Stomach (tissue), 8 donors: ENCODE measurements at regions not wholly inside any gene's neighbourhood (a gene's known extent, or its start where the extent isn't known, plus 50 kb on each side); places are given as distances from the start of the nearest gene placed in this dataset.
"Not testable (repeated sequence)": the region's sequence is repeated elsewhere in the genome, so short reads cannot be mapped to it uniquely, and the experiment has no call there.

Experiments used
- DNase-seq, 2 donors: peaks; one replicate each; pipeline versions ENCODE4 v3.0.0 to v3.0.0-alpha.2; 2013 to 2019
- H3K27ac ChIP-seq, 5 donors: fragments of 200-600 bp in 4 of 5; sonication (generic) in 4 of 5; one replicate each; pipeline ENCODE4 v1.5.1; 2013 to 2019; ENCODE audit warnings: mild to moderate bottlenecking in 1 of 5, moderate library complexity in 1 of 5
- H3K27me3 ChIP-seq, 3 donors: fragments of 200-600 bp; sonication (generic); one replicate each; pipeline ENCODE4 v1.5.1; 2017 to 2019; ENCODE audit warnings: mixed run types in 1 of 3
- H3K36me3 ChIP-seq, 4 donors: fragments of 200-600 bp; sonication (generic); 1 replicate in 3 of 4; 2 replicates in 1 of 4; pipeline ENCODE4 v1.5.1; 2016 to 2019
- H3K4me1 ChIP-seq, 4 donors: fragments of 200-600 bp; sonication (generic); one replicate each; pipeline ENCODE4 v1.5.1; 2016 to 2019
- H3K4me3 ChIP-seq, 4 donors: fragments of 200-600 bp; sonication (generic) in 3 of 4; one replicate each; pipeline ENCODE4 v1.5.1; 2016 to 2019; ENCODE audit warnings: mild to moderate bottlenecking in 1 of 4
- H3K9me3 ChIP-seq, 4 donors: fragments of 200-600 bp; sonication (generic); one replicate each; pipeline ENCODE4 v1.5.1; 2016 to 2019
- EP300 ChIP-seq: sonication (generic); formaldehyde crosslinking; IDR thresholded peaks from one replicate; pipeline ENCODE4 v1.6.1; 2017; ENCODE audit warnings: antibody characterized with exemption
- POLR2A ChIP-seq, 4 donors: fragments of 450-650 bp; IDR thresholded peaks; one replicate each; pipeline ENCODE4 v1.6.1; 2016; ENCODE audit warnings: antibody characterized with exemption in 4 of 4, control low read depth in 2 of 4, mild to moderate bottlenecking in 1 of 4, moderate library complexity in 1 of 4
- POLR2AphosphoS5 ChIP-seq, 3 donors: sonication (generic); formaldehyde crosslinking; IDR thresholded peaks; one replicate each; pipeline ENCODE4 v1.6.1; 2016; ENCODE audit warnings: antibody characterized with exemption in 3 of 3
- WGBS, 5 donors: extraction: QIAGEN DNeasy Blood & Tissue Kit in 3 of 5; methylation state at CpG; one replicate each; pipeline versions ENCODE4 v1.1.5 to v1.1.7; 2013 to 2018; 5-methylcytosine and 5-hydroxymethylcytosine counted together
- intact Hi-C: fragments of 100-400 bp; cut with DNase I; formaldehyde crosslinking; loops from one replicate; pipeline ENCODE4 v1.15.1; 2023; ENCODE audit warnings: low total_unique reads
- TF ChIP-seq, protein P1 (sequence below), 7 experiments: fragments of 450-650 bp in 4 of 7; fragments of 200-600 bp in 3 of 7; sonication (generic) in 3 of 7; IDR thresholded peaks; one replicate each; pipeline ENCODE4 v1.5.1; 2016 to 2019; ENCODE audit warnings: antibody characterized with exemption in 7 of 7, control low read depth in 2 of 7, mild to moderate bottlenecking in 1 of 7
- donor health status: healthy with polysubstance abuse.
- donor health status: Bipolar disorder and iron deficiency.
- donor health status: healthy.

DNA sequence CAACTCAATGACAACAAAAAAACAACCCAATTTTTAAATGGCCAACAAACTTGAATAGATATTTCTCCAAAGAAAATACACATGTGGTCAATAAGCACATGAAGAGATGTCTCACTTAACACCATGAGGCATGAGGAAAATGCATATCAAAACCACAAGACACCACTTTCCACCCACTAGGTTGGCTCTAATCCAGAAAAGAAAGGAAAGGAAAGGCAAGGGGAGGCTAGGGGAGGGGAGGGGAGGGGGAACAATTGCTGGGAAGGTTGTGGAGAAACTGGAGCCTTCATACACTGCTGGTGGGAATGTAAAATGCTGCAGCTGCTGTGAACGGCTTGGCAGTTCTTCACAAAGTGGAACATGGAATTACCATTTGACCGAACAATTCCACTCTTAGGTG, 854.3 kb downstream of the UQCRFS1 start:
- DNase-seq, result no peak
- WGBS, 5 donors, result 48 to 59% (median 50%) methylated on average over 2 of the region's 2 CpGs
- no peaks in the 10 kb centered on the region for H3K4me1 ChIP-seq
- H3K4me3 ChIP-seq, result no peak overlapping the region
- H3K9me3 ChIP-seq, result peaks cover 0 to 10% (median 2%) of the 10 kb centered on the region in 4 donors
- no peak overlapping the region for H3K27ac ChIP-seq
- no peaks in the 10 kb centered on the region for H3K27me3 ChIP-seq
- intact Hi-C loops, result no loop called here
- no peaks in the 10 kb centered on the region for H3K36me3 ChIP-seq
- TF ChIP-seq EP300 (no peak), POLR2AphosphoS5 (IDR thresholded peaks at IDR 0.05) (no peak), POLR2A (IDR thresholded peaks at IDR 0.05) (no peak)
- TF ChIP-seq, protein P1, sequence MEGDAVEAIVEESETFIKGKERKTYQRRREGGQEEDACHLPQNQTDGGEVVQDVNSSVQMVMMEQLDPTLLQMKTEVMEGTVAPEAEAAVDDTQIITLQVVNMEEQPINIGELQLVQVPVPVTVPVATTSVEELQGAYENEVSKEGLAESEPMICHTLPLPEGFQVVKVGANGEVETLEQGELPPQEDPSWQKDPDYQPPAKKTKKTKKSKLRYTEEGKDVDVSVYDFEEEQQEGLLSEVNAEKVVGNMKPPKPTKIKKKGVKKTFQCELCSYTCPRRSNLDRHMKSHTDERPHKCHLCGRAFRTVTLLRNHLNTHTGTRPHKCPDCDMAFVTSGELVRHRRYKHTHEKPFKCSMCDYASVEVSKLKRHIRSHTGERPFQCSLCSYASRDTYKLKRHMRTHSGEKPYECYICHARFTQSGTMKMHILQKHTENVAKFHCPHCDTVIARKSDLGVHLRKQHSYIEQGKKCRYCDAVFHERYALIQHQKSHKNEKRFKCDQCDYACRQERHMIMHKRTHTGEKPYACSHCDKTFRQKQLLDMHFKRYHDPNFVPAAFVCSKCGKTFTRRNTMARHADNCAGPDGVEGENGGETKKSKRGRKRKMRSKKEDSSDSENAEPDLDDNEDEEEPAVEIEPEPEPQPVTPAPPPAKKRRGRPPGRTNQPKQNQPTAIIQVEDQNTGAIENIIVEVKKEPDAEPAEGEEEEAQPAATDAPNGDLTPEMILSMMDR (IDR thresholded peaks at IDR 0.05), result no peak

DNA sequence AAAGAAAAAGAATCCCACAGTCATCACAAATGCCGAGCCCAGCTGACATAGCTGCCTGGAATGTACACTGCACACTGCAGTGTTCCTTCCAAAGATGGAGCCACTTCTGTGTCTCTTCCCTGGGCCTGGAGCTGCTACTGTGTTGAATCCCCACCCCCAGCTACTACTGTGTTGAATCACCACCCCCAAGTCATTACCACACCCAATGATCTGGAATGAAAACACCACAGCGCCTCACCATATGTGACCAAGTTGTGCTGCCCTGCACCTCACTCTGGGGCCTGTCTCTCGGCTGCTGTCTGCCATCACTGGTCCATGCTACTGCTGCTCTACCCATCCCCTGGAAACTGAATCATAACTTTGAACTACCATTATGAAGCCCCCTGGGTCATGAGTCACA, 861.2 kb downstream of the UQCRFS1 start:
- TF ChIP-seq POLR2AphosphoS5 (IDR thresholded peaks at IDR 0.05), result no peak
- TF ChIP-seq, protein P1 (IDR thresholded peaks at IDR 0.05), result no peak
- TF ChIP-seq EP300, result no peak
- TF ChIP-seq POLR2A (IDR thresholded peaks at IDR 0.05), result no peak
- no peak for DNase-seq
- Histone ChIP-seq H3K27ac (no peak overlapping the region), H3K9me3 (peaks cover 0 to 23% (median 10%) of the 10 kb centered on the region in 4 donors), H3K4me3 (no peak overlapping the region), H3K36me3 (no peaks in the 10 kb centered on the region), H3K4me1 (no peaks in the 10 kb centered on the region), H3K27me3 (no peaks in the 10 kb centered on the region)
- intact Hi-C loops, result no loop called here
- WGBS, 5 donors, result 58 to 93% (median 81%) methylated on average over 3 of the region's 3 CpGs

DNA sequence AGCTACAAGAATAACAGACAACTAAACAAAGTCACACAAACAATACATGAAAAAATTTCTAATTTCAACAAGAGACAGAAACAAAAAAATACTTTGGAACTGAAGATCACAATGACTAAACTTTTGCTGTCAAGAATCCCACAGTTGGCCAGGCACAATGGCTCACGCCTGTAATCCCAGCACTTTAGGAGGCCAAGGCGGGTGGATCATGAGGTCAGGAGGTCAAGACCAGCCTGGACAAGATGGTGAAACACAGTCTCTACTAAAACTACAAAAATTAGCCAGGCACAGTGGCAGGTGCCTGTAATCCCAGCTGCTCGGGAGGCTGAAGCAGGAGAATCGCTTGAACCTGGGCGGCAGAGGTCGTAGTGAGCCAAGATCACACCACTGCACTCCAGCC, 861.6 kb downstream of the UQCRFS1 start:
- intact Hi-C loops, H3K4me3 ChIP-seq, H3K27ac ChIP-seq, H3K36me3 ChIP-seq, H3K4me1 ChIP-seq, H3K27me3 ChIP-seq, DNase-seq: not testable (repeated sequence)
- WGBS, 5 donors, result 84 to 90% (median 87%) methylated on average over 6 of the region's 6 CpGs
- H3K9me3 ChIP-seq, result peaks cover 0 to 23% (median 10%) of the 10 kb centered on the region in 4 donors

DNA sequence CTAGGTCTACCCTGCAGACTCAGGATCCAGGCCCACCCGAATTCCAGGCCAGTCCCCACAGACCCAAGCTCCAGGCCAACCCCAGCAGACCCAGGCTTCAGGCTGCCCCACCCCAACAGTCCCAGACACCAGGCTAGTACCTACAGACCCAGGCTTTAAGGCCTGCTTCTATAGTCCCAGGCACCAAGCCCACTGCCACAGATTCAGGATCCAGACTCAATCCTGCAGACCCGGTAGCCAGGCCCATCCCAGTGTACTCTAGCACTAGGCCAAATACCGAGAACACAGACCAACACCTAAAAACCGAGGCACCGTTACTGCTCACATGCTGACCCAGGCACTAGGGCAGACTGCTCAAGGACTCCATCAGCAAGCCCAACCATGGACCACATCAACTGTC, 862.3 kb downstream of the UQCRFS1 start:
- H3K27ac ChIP-seq, result no peak overlapping the region
- no peaks in the 10 kb centered on the region for H3K4me1 ChIP-seq
- H3K9me3 ChIP-seq, result peaks cover 0 to 20% (median 10%) of the 10 kb centered on the region in 4 donors
- intact Hi-C loops, result no loop called here
- WGBS, 5 donors, result 71 to 84% (median 81%) methylated on average over 3 to 5 of the region's 5 CpGs
- H3K36me3 ChIP-seq, result no peaks in the 10 kb centered on the region
- H3K27me3 ChIP-seq, result no peaks in the 10 kb centered on the region
- TF ChIP-seq POLR2AphosphoS5 (IDR thresholded peaks at IDR 0.05), result no peak
- no peak for TF ChIP-seq EP300
- TF ChIP-seq, protein P1 (IDR thresholded peaks at IDR 0.05), result no peak
- no peak for TF ChIP-seq POLR2A (IDR thresholded peaks at IDR 0.05)
- no peak for DNase-seq
- H3K4me3 ChIP-seq, result no peak overlapping the region

DNA sequence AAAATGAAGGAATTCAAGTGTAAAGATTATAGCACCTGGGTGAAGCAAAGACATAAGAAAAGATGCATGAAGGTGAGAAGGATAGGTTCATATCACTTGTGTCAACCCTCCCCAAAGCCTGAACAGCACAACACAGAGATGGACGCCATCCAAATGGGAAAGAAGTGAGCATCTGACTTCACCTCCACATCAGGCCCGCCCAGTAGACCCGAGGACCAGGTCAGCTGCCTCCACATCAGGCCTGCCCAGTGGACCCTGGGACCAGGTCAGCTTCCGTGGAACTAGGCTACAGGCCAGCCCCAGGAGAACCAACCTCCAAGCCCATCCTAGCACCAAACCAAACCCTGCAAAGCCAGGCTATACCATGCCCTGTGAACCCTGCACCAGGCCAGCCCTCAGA, 862.9 kb downstream of the UQCRFS1 start:
- 84 to 93% (median 90%) methylated on average over 3 to 4 of the region's 4 CpGs for WGBS, 5 donors
- Histone ChIP-seq H3K9me3 (peaks cover 0 to 20% (median 10%) of the 10 kb centered on the region in 4 donors), H3K27me3 (no peaks in the 10 kb centered on the region), H3K4me1 (no peaks in the 10 kb centered on the region), H3K4me3 (no peak overlapping the region), H3K27ac (no peak overlapping the region), H3K36me3 (no peaks in the 10 kb centered on the region)
- DNase-seq, result no peak
- intact Hi-C loops, result no loop called here
- TF ChIP-seq POLR2A (IDR thresholded peaks at IDR 0.05) (no peak), EP300 (no peak), POLR2AphosphoS5 (IDR thresholded peaks at IDR 0.05) (no peak)
- TF ChIP-seq, protein P1 (IDR thresholded peaks at IDR 0.05), result no peak
